ENCODE measurements at regions not wholly inside any gene's neighbourhood (a gene's known extent, or its start where the extent isn't known, plus 50 kb on each side); places are given as distances from the start of the nearest gene placed in this dataset.

DNA sequence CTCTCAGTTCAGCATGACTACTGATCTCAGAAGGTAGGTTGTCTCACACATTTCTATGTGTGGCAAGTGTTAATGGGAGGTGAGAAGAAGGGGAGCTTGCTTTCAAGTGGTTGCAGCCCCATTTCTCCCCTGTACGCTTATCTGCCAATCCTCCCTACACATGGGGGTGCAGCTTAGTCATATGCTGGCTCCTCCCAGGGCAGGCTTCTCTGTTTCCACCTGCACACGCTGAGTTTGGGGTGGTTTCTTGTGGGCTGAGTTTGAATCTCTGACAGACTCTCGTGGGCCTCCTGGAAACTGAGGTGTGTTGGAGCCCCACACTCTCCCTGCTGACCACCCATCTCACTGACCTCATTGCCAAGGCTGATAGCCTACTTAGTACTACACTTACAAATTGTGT is 435.8 kb upstream of the MTPN start:
- TF ChIP-seq POLR2AphosphoS5 (IDR thresholded peaks at IDR 0.05) (no peak), POLR2A (IDR thresholded peaks at IDR 0.05) (no peak)
- TF ChIP-seq, protein P1, sequence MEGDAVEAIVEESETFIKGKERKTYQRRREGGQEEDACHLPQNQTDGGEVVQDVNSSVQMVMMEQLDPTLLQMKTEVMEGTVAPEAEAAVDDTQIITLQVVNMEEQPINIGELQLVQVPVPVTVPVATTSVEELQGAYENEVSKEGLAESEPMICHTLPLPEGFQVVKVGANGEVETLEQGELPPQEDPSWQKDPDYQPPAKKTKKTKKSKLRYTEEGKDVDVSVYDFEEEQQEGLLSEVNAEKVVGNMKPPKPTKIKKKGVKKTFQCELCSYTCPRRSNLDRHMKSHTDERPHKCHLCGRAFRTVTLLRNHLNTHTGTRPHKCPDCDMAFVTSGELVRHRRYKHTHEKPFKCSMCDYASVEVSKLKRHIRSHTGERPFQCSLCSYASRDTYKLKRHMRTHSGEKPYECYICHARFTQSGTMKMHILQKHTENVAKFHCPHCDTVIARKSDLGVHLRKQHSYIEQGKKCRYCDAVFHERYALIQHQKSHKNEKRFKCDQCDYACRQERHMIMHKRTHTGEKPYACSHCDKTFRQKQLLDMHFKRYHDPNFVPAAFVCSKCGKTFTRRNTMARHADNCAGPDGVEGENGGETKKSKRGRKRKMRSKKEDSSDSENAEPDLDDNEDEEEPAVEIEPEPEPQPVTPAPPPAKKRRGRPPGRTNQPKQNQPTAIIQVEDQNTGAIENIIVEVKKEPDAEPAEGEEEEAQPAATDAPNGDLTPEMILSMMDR (IDR thresholded peaks at IDR 0.05 in 8 of 11, conservative IDR thresholded peaks at IDR 0.05 in 3 of 11), result no peak
- Histone ChIP-seq H3K36me3 (no peaks in the 10 kb centered on the region), H3K4me3 (no peak overlapping the region), H3K27me3 (replicated peaks in 1 of 7) (no peaks in the 10 kb centered on the region), H3K9me3 (peaks cover 0 to 5% (median 0%) of the 10 kb centered on the region in 8 donors), H3K4me1 (no peaks in the 10 kb centered on the region), H3K27ac (no peak overlapping the region)
- DNase-seq, result no peak
- WGBS, 5 donors, result 77 to 85% (median 81%) methylated on average over 3 of the region's 3 CpGs
- intact Hi-C loops (cut with DNase I; ENCODE audit: low total_unique reads), result no loop called here

GRCh38 chr7:136405931-136406777 is 429.0 kb upstream of the MTPN start:
- intact Hi-C loops (cut with DNase I; ENCODE audit: low total_unique reads), result no loop called here
- no peaks in the 10 kb centered on the region for H3K9me3 ChIP-seq
- no peak for DNase-seq
- no peak overlapping the region for H3K4me3 ChIP-seq
- peaks cover 0 to 3% (median 0%) of the 10 kb centered on the region in 7 donors for H3K27me3 ChIP-seq (replicated peaks in 1 of 7)
- no peaks in the 10 kb centered on the region for H3K36me3 ChIP-seq
- H3K27ac ChIP-seq, result no peak overlapping the region
- H3K4me1 ChIP-seq, result peaks cover 0 to 8% (median 0%) of the 10 kb centered on the region in 6 donors
- no peak for TF ChIP-seq POLR2AphosphoS5 (IDR thresholded peaks at IDR 0.05)
- no peak for TF ChIP-seq POLR2A (IDR thresholded peaks at IDR 0.05)
- TF ChIP-seq, protein P1 (IDR thresholded peaks at IDR 0.05 in 8 of 11, conservative IDR thresholded peaks at IDR 0.05 in 3 of 11), result peak in 9 of 11 experiments; percentile 27 to 79 (median 66)
- WGBS, 5 donors, result 27 to 32% (median 28%) methylated on average over 17 of the region's 17 CpGs

DNA sequence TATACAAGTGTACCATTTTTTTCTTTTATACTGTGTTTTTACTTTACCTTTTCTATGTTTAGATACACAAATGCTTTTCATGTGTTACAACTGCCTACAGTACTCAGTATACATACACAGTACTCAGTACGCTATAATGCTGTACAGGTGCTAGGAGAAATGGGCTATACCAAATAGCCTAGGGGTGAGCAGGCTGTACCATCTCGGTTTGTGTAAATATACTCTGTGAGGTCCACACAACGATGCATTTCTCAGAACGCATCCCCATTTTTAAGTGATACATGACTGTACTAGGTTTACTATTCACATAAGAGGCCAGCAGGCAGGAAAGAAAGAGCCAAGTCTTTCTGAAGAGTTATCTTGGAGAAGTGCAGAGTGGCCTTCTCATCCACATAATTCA is 426.4 kb upstream of the MTPN start:
- DNase-seq, result no peak
- 78 to 93% (median 85%) methylated on average over 4 of the region's 4 CpGs for WGBS, 5 donors
- H3K4me1 ChIP-seq, result peaks cover 0 to 8% (median 0%) of the 10 kb centered on the region in 6 donors
- peaks cover 0 to 3% (median 0%) of the 10 kb centered on the region in 7 donors for H3K27me3 ChIP-seq (replicated peaks in 1 of 7)
- intact Hi-C loops (cut with DNase I; ENCODE audit: low total_unique reads), result no loop called here
- no peaks in the 10 kb centered on the region for H3K9me3 ChIP-seq
- H3K4me3 ChIP-seq, result no peak overlapping the region
- H3K36me3 ChIP-seq, result no peaks in the 10 kb centered on the region
- TF ChIP-seq, protein P1 (IDR thresholded peaks at IDR 0.05 in 8 of 11, conservative IDR thresholded peaks at IDR 0.05 in 3 of 11), result no peak
- TF ChIP-seq POLR2AphosphoS5 (IDR thresholded peaks at IDR 0.05), result no peak
- no peak for TF ChIP-seq POLR2A (IDR thresholded peaks at IDR 0.05)
- no peak overlapping the region for H3K27ac ChIP-seq

DNA sequence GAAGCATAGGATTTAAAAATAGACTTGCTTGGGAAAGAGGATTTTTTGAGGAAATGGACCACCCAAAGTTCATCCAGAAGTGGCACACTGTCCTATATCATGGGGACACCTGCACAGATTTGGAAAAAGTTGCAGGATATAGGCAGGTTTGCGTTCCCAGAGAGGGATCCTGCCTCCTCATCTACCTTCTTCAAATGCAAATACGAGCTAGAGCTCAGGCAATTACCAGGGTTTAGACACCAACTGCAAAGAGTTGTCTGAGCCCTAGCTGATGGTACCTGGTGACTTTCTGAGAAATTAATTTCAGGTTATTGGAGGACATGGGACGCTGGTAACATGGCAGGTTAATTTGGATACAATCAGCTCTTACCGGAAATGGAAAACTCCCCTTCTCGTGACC is 423.7 kb upstream of the MTPN start:
- Histone ChIP-seq H3K4me1 (peaks cover 0 to under 1% (median 0%) of the 10 kb centered on the region in 6 donors), H3K27ac (no peak overlapping the region), H3K36me3 (no peaks in the 10 kb centered on the region), H3K27me3 (replicated peaks in 1 of 7) (no peaks in the 10 kb centered on the region), H3K9me3 (no peaks in the 10 kb centered on the region), H3K4me3 (no peak overlapping the region)
- intact Hi-C loops (cut with DNase I; ENCODE audit: low total_unique reads), result no loop called here
- WGBS, 5 donors, result 63 to 76% (median 73%) methylated on average over 5 of the region's 5 CpGs
- DNase-seq, result no peak
- TF ChIP-seq POLR2A (IDR thresholded peaks at IDR 0.05), result no peak
- TF ChIP-seq POLR2AphosphoS5 (IDR thresholded peaks at IDR 0.05), result no peak
- TF ChIP-seq, protein P1 (IDR thresholded peaks at IDR 0.05 in 8 of 11, conservative IDR thresholded peaks at IDR 0.05 in 3 of 11), result no peak
